GM23338 (cell line): ENCODE measurements at regions not wholly inside any gene's neighbourhood (a gene's known extent, or its start where the extent isn't known, plus 50 kb on each side); places are given as distances from the start of the nearest gene placed in this dataset.

ENCODE experiments used
- ATAC-seq: fragments of 200-7000 bp; cut with Tn5 transposase; 3 replicates; pipeline ENCODE4 v1.9.1; 2020
- DNase-seq: peaks from one replicate; pipeline ENCODE4 v3.0.0-alpha.2; 2015; ENCODE audit warnings: low spot score
- H2AFZ ChIP-seq: fragments of 200-600 bp; sonication (generic); 2 replicates; pipeline ENCODE4 v1.8.0; 2016; ENCODE audit warnings: antibody characterized with exemption, mild to moderate bottlenecking, moderate library complexity
- H3F3A ChIP-seq: fragments of 200-600 bp; sonication (generic); replicated peaks from 2 replicates; pipeline ENCODE4 v1.8.0; 2017; ENCODE audit warnings: antibody characterized with exemption, mixed run types, low read depth
- H3K27ac ChIP-seq: fragments of 200-600 bp; sonication (generic); 2 replicates; pipeline ENCODE4 v1.6.1; 2016; ENCODE audit warnings: low read depth
- H3K27me3 ChIP-seq: fragments of 200-600 bp; sonication (generic); 2 replicates; pipeline ENCODE4 v1.8.0; 2016; ENCODE audit warnings: mild to moderate bottlenecking, mixed run types, moderate library complexity; ENCODE audit not compliant: insufficient read depth
- H3K36me3 ChIP-seq: fragments of 200-600 bp; sonication (generic); 2 replicates; pipeline ENCODE4 v1.8.0; 2016; ENCODE audit warnings: mild to moderate bottlenecking; ENCODE audit not compliant: insufficient read depth
- H3K4me1 ChIP-seq: fragments of 200-600 bp; sonication (generic); 2 replicates; pipeline ENCODE4 v1.8.0; 2016; ENCODE audit warnings: mild to moderate bottlenecking, moderate library complexity; ENCODE audit not compliant: insufficient read depth
- H3K4me2 ChIP-seq: fragments of 200-600 bp; sonication (generic); 2 replicates; pipeline ENCODE4 v1.7.1; 2017; ENCODE audit warnings: mixed run types
- H3K4me3 ChIP-seq: fragments of 200-600 bp; sonication (generic); 2 replicates; pipeline ENCODE4 v1.6.1; 2016; ENCODE audit warnings: mixed run types
- H3K79me2 ChIP-seq: fragments of 200-600 bp; sonication (generic); replicated peaks from 2 replicates; pipeline ENCODE4 v1.8.0; 2017; ENCODE audit warnings: mild to moderate bottlenecking; ENCODE audit not compliant: insufficient read depth
- H3K9me2 ChIP-seq: fragments of 200-600 bp; sonication (generic); 2 replicates; pipeline ENCODE4 v1.8.0; 2017; ENCODE audit not compliant: insufficient read depth
- H4K20me1 ChIP-seq: fragments of 200-600 bp; sonication (generic); replicated peaks from 2 replicates; pipeline ENCODE4 v1.8.0; 2017; ENCODE audit warnings: mild to moderate bottlenecking; ENCODE audit not compliant: insufficient read depth
- H3K27ac Mint-ChIP-seq: 2 replicates; pipeline ENCODE4 v1.8.0; 2020; ENCODE audit warnings: inconsistent platforms, mild to moderate bottlenecking, moderate library complexity, mixed read lengths
- H3K27me3 Mint-ChIP-seq: 3 replicates; pipeline ENCODE4 v1.8.0; 2022; ENCODE audit warnings: low read depth, mild to moderate bottlenecking, moderate library complexity, mixed read lengths, inconsistent platforms; ENCODE audit not compliant: insufficient read depth, poor library complexity
- H3K36me3 Mint-ChIP-seq: 3 replicates; pipeline ENCODE4 v1.8.0; 2021; ENCODE audit warnings: low read depth, mild to moderate bottlenecking, inconsistent platforms, moderate library complexity, mixed read lengths
- H3K4me1 Mint-ChIP-seq: 3 replicates; pipeline ENCODE4 v1.8.0; 2020; ENCODE audit warnings: mild to moderate bottlenecking, inconsistent platforms, mixed read lengths
- H3K4me3 Mint-ChIP-seq: 3 replicates; pipeline ENCODE4 v1.8.0; 2021; ENCODE audit warnings: moderate library complexity, mild to moderate bottlenecking, inconsistent platforms, mixed read lengths
- H3K9me3 Mint-ChIP-seq: 3 replicates; pipeline ENCODE4 v1.8.0; 2020; ENCODE audit warnings: moderate library complexity, mild to moderate bottlenecking, inconsistent platforms, mixed read lengths
- CREB1 ChIP-seq: fragments of 250-450 bp; sonication (Bioruptor Pico); IDR thresholded peaks from 2 replicates; pipeline ENCODE4 v1.5.0; 2020; ENCODE audit warnings: low read depth, mild to moderate bottlenecking, moderate library complexity
- CTCF ChIP-seq, 2 experiments: fragments of 200-600 bp in 1 of 2; sonication (generic) in 1 of 2; conservative IDR thresholded peaks; 2 replicates each; pipeline versions ENCODE4 v1.5.1 to v1.6.1; 2016 to 2017; ENCODE audit warnings: antibody characterized with exemption in 2 of 2, low read depth in 2 of 2, mild to moderate bottlenecking in 2 of 2, moderate library complexity in 1 of 2
- ETS1 ChIP-seq: IDR thresholded peaks from 2 replicates; pipeline ENCODE4 v1.6.1; 2016; ENCODE audit warnings: antibody characterized with exemption
- EZH2phosphoT487 ChIP-seq: fragments of 200-600 bp; sonication (generic); IDR thresholded peaks from one replicate; pipeline ENCODE4 v1.8.1; 2018; ENCODE audit warnings: antibody characterized with exemption; ENCODE audit not compliant: unreplicated experiment
- POLR2AphosphoS5 ChIP-seq: IDR thresholded peaks from 2 replicates; pipeline ENCODE4 v1.6.1; 2016; ENCODE audit warnings: antibody characterized with exemption, low read depth
- REST ChIP-seq: IDR thresholded peaks from one replicate; pipeline ENCODE4 v1.6.1; 2018; ENCODE audit warnings: antibody characterized with exemption; ENCODE audit not compliant: unreplicated experiment
- ZNF114 ChIP-seq: fragments of 250-450 bp; sonication (Bioruptor Pico); IDR thresholded peaks from 2 replicates; pipeline ENCODE4 v1.5.0; 2020; ENCODE audit warnings: mild to moderate bottlenecking, moderate library complexity
- ZNF462 ChIP-seq: fragments of 250-450 bp; sonication (Bioruptor Pico); IDR thresholded peaks from 2 replicates; pipeline ENCODE4 v1.5.0; 2020; ENCODE audit warnings: mild to moderate bottlenecking, moderate library complexity

GRCh38 chrX:44061968-44062614 lies 88.9 kb upstream of the NDP start (continued):
- TF ChIP-seq REST (no peak), CREB1 (CRISPR knock-in tag) (no peak), POLR2AphosphoS5 (no peak)

GRCh38 chrX:44060221-44060620 lies 87.0 kb upstream of the NDP start:
- ATAC-seq (no peak), DNase-seq (no peak)
- H3K9me2 ChIP-seq: no peaks in the 10 kb centered on the region
- no peak overlapping the region for H2AFZ ChIP-seq
- H4K20me1 ChIP-seq: no peaks in the 10 kb centered on the region
- Mint-ChIP-seq H3K9me3 (no peaks in the 10 kb centered on the region), H3K27ac (no peak overlapping the region), H3K4me3 (no peak overlapping the region), H3K36me3 (no peaks in the 10 kb centered on the region), H3K27me3 (no peaks in the 10 kb centered on the region), H3K4me1 (peaks cover 5% of the 10 kb centered on the region)
- H3K27ac ChIP-seq: no peak overlapping the region
- H3K27me3 ChIP-seq: no peaks in the 10 kb centered on the region
- H3K79me2 ChIP-seq: no peaks in the 10 kb centered on the region
- no peak overlapping the region for H3K4me3 ChIP-seq
- no peak overlapping the region for H3K4me2 ChIP-seq
- H3F3A ChIP-seq: no peaks in the 10 kb centered on the region
- H3K36me3 ChIP-seq: no peaks in the 10 kb centered on the region
- no peaks in the 10 kb centered on the region for H3K4me1 ChIP-seq
- TF ChIP-seq CTCF (conservative IDR thresholded peaks at IDR 0.05; ENCODE audit: low read depth in 2 of 2) (no peak), EZH2phosphoT487 (no peak), POLR2AphosphoS5 (no peak), CREB1 (CRISPR knock-in tag) (no peak), ZNF114 (CRISPR knock-in tag) (no peak), ETS1 (no peak), ZNF462 (CRISPR knock-in tag) (no peak)
